Testis (tissue), 2 donors: ENCODE measurements at regions not wholly inside any gene's neighbourhood (a gene's known extent, or its start where the extent isn't known, plus 50 kb on each side); places are given as distances from the start of the nearest gene placed in this dataset.

Experiments used
- POLR2A ChIP-seq: fragments of 450-650 bp; IDR thresholded peaks from one replicate; pipeline ENCODE4 v1.6.1; 2017; ENCODE audit warnings: antibody characterized with exemption, mild to moderate bottlenecking, moderate library complexity
- TF ChIP-seq, protein P1 (sequence below), 3 experiments: fragments of 450-650 bp in 2 of 3; fragments of 200-600 bp in 1 of 3; sonication (generic) in 1 of 3; IDR thresholded peaks; one replicate each; pipeline ENCODE4 v1.5.1; 2016 to 2019; ENCODE audit warnings: antibody characterized with exemption in 3 of 3, mild to moderate bottlenecking in 2 of 3, moderate library complexity in 1 of 3

DNA sequence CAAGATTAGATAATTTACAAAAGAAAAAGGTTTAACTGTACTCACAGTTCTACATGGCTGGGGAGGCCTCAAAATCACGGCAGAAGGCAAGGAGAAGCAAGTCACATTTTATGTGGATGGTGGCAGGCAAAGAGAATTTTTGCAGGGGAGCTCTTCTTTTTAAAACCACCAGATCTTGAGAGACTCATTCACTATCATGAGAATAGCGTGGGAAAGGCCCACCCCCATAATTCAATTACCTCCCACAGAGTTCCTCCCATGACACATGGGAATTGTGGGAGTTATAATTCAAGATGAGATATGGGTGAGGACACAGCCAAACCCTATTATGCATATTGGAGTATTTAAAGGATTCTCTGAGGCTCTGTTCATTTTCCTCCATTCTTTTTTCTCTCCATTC, 138.7 kb upstream of the CADM2 start:
- TF ChIP-seq, protein P1, sequence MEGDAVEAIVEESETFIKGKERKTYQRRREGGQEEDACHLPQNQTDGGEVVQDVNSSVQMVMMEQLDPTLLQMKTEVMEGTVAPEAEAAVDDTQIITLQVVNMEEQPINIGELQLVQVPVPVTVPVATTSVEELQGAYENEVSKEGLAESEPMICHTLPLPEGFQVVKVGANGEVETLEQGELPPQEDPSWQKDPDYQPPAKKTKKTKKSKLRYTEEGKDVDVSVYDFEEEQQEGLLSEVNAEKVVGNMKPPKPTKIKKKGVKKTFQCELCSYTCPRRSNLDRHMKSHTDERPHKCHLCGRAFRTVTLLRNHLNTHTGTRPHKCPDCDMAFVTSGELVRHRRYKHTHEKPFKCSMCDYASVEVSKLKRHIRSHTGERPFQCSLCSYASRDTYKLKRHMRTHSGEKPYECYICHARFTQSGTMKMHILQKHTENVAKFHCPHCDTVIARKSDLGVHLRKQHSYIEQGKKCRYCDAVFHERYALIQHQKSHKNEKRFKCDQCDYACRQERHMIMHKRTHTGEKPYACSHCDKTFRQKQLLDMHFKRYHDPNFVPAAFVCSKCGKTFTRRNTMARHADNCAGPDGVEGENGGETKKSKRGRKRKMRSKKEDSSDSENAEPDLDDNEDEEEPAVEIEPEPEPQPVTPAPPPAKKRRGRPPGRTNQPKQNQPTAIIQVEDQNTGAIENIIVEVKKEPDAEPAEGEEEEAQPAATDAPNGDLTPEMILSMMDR (IDR thresholded peaks at IDR 0.05): no peak
- TF ChIP-seq POLR2A: no peak
